PC-9 (cell line): ENCODE measurements at regions not wholly inside any gene's neighbourhood (a gene's known extent, or its start where the extent isn't known, plus 50 kb on each side); places are given as distances from the start of the nearest gene placed in this dataset.

Source experiments
- EZH2 ChIP-seq: fragments of 200-600 bp; sonication (generic); IDR thresholded peaks from 2 replicates; pipeline ENCODE4 v1.8.0; 2017; ENCODE audit warnings: antibody characterized with exemption, low read depth
- TF ChIP-seq, protein P1 (sequence below): fragments of 200-600 bp; sonication (generic); conservative IDR thresholded peaks from 2 replicates; pipeline ENCODE4 v1.6.1; 2017; ENCODE audit warnings: mixed run types, antibody characterized with exemption, mild to moderate bottlenecking, moderate library complexity

DNA sequence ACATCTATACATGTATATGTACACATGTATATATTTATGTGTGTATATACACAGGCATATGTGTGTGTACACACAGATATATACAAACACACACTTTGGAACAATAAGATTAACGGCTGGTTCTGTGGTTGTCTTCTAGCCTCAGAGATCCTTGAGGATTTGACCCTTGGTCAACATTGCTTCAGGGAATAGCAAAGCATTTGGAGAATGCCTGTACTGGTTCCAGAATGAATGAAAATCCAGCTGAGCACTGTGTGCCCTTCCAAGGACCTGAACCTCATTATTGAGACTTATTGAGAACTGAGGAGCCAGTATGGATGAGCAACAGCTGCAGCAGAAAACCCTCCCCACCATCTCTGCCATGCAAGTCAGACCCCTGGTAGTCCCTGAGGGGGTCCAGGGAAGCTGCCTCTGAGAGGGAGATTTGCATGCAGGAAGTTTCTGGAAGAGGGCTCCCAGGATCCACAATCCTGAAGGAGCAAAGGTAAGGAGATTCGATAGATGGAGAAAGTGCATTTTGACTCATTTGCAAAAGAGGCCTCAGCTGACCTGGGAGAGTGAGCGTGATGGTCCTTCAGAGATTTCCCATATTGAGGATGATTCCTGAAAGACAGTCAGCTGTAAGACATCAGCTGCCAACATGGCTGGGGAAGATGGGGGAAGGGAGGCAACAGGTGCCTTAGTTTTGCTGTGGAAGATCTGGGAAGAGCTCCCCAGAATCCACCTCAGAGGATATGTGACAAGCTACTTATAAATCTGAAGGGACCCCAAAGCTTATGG is 166.6 kb upstream of the NCKAP5 start:
- TF ChIP-seq, protein P1, sequence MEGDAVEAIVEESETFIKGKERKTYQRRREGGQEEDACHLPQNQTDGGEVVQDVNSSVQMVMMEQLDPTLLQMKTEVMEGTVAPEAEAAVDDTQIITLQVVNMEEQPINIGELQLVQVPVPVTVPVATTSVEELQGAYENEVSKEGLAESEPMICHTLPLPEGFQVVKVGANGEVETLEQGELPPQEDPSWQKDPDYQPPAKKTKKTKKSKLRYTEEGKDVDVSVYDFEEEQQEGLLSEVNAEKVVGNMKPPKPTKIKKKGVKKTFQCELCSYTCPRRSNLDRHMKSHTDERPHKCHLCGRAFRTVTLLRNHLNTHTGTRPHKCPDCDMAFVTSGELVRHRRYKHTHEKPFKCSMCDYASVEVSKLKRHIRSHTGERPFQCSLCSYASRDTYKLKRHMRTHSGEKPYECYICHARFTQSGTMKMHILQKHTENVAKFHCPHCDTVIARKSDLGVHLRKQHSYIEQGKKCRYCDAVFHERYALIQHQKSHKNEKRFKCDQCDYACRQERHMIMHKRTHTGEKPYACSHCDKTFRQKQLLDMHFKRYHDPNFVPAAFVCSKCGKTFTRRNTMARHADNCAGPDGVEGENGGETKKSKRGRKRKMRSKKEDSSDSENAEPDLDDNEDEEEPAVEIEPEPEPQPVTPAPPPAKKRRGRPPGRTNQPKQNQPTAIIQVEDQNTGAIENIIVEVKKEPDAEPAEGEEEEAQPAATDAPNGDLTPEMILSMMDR, result no peak
- TF ChIP-seq EZH2, result no peak
